ENCODE measurements at regions not wholly inside any gene's neighbourhood (a gene's known extent, or its start where the extent isn't known, plus 50 kb on each side); places are given as distances from the start of the nearest gene placed in this dataset.
"Not testable (repeated sequence)": the region's sequence is repeated elsewhere in the genome, so short reads cannot be mapped to it uniquely, and the experiment has no call there.

- no peak overlapping the region for H3K27ac ChIP-seq
- no peak for DNase-seq (ENCODE audit: low read depth, low spot score)
- TF ChIP-seq POLR2AphosphoS5 (IDR thresholded peaks at IDR 0.05; ENCODE audit: borderline replicate concordance, low read depth, low read length), result no peak
- TF ChIP-seq EZH2 (IDR thresholded peaks at IDR 0.05), result no peak
- no peak for TF ChIP-seq FOXP2 (optimal IDR thresholded peaks at IDR 0.05; ENCODE audit: control extremely low read depth, extremely low read length, insufficient read depth)
- no peaks in the 10 kb centered on the region for H3K36me3 ChIP-seq (ENCODE audit: insufficient read depth, low read length)
- H3K9me3 ChIP-seq (ENCODE audit: low read depth, low read length), result no peaks in the 10 kb centered on the region
- H3K4me3 ChIP-seq, result no peak overlapping the region
- H3K9ac ChIP-seq (ENCODE audit: insufficient read length), result no peak overlapping the region
Observed at GRCh38 chr3:27637346-27637995, 84.7 kb downstream of the EOMES start.

GRCh38 chr3:27635006-27635405 is 87.1 kb downstream of the EOMES start:
- H3K27ac ChIP-seq; H3K36me3 ChIP-seq (ENCODE audit: insufficient read depth, low read length); H3K4me3 ChIP-seq; H3K9me3 ChIP-seq (ENCODE audit: low read depth, low read length); H3K9ac ChIP-seq (ENCODE audit: insufficient read length); DNase-seq (ENCODE audit: low read depth, low spot score): not testable (repeated sequence)

- Histone ChIP-seq H3K9me3 (ENCODE audit: low read depth, low read length) (no peaks in the 10 kb centered on the region), H3K9ac (ENCODE audit: insufficient read length) (no peak overlapping the region), H3K4me3 (no peak overlapping the region), H3K27ac (no peak overlapping the region), H3K36me3 (ENCODE audit: insufficient read depth, low read length) (no peaks in the 10 kb centered on the region)
- no peak for DNase-seq (ENCODE audit: low read depth, low spot score)
- TF ChIP-seq POLR2AphosphoS5 (IDR thresholded peaks at IDR 0.05; ENCODE audit: borderline replicate concordance, low read depth, low read length) (no peak), FOXP2 (optimal IDR thresholded peaks at IDR 0.05; ENCODE audit: control extremely low read depth, extremely low read length, insufficient read depth) (no peak), EZH2 (IDR thresholded peaks at IDR 0.05) (no peak)
Observed at GRCh38 chr3:27633224-27633545, 88.9 kb downstream of the EOMES start.

- TF ChIP-seq POLR2AphosphoS5 (IDR thresholded peaks at IDR 0.05; ENCODE audit: borderline replicate concordance, low read depth, low read length), result no peak
- no peak for TF ChIP-seq EZH2 (IDR thresholded peaks at IDR 0.05)
- TF ChIP-seq FOXP2 (optimal IDR thresholded peaks at IDR 0.05; ENCODE audit: control extremely low read depth, extremely low read length, insufficient read depth), result no peak
- no peak overlapping the region for H3K4me3 ChIP-seq
- H3K9me3 ChIP-seq (ENCODE audit: low read depth, low read length), result no peaks in the 10 kb centered on the region
- no peak overlapping the region for H3K9ac ChIP-seq (ENCODE audit: insufficient read length)
- no peak for DNase-seq (ENCODE audit: low read depth, low spot score)
- H3K27ac ChIP-seq, result no peak overlapping the region
- no peaks in the 10 kb centered on the region for H3K36me3 ChIP-seq (ENCODE audit: insufficient read depth, low read length)
Observed at GRCh38 chr3:27632431-27633223, 89.5 kb downstream of the EOMES start.

- Histone ChIP-seq H3K4me3 (no peak overlapping the region), H3K9ac (ENCODE audit: insufficient read length) (no peak overlapping the region), H3K27ac (no peak overlapping the region), H3K36me3 (ENCODE audit: insufficient read depth, low read length) (no peaks in the 10 kb centered on the region), H3K9me3 (ENCODE audit: low read depth, low read length) (no peaks in the 10 kb centered on the region)
- TF ChIP-seq FOXP2 (optimal IDR thresholded peaks at IDR 0.05; ENCODE audit: control extremely low read depth, extremely low read length, insufficient read depth), result no peak
- TF ChIP-seq POLR2AphosphoS5 (IDR thresholded peaks at IDR 0.05; ENCODE audit: borderline replicate concordance, low read depth, low read length), result no peak
- no peak for TF ChIP-seq EZH2 (IDR thresholded peaks at IDR 0.05)
- DNase-seq (ENCODE audit: low read depth, low spot score), result no peak
Observed at GRCh38 chr3:27630885-27631284, 91.2 kb downstream of the EOMES start.

- Histone ChIP-seq H3K36me3 (ENCODE audit: insufficient read depth, low read length) (no peaks in the 10 kb centered on the region), H3K9ac (ENCODE audit: insufficient read length) (no peak overlapping the region), H3K9me3 (ENCODE audit: low read depth, low read length) (no peaks in the 10 kb centered on the region), H3K4me3 (no peak overlapping the region), H3K27ac (no peak overlapping the region)
- DNase-seq (ENCODE audit: low read depth, low spot score), result no peak
- TF ChIP-seq POLR2AphosphoS5 (IDR thresholded peaks at IDR 0.05; ENCODE audit: borderline replicate concordance, low read depth, low read length) (no peak), EZH2 (IDR thresholded peaks at IDR 0.05) (no peak), FOXP2 (optimal IDR thresholded peaks at IDR 0.05; ENCODE audit: control extremely low read depth, extremely low read length, insufficient read depth) (no peak)
Observed at GRCh38 chr3:27629366-27629765, 92.8 kb downstream of the EOMES start.

GRCh38 chr3:27628026-27628750 is 93.9 kb downstream of the EOMES start:
- Histone ChIP-seq H3K9me3 (ENCODE audit: low read depth, low read length) (no peaks in the 10 kb centered on the region), H3K4me3 (no peak overlapping the region), H3K36me3 (ENCODE audit: insufficient read depth, low read length) (no peaks in the 10 kb centered on the region), H3K27ac (no peak overlapping the region), H3K9ac (ENCODE audit: insufficient read length) (no peak overlapping the region)
- peak; percentile 3 for DNase-seq (ENCODE audit: low read depth, low spot score)
- TF ChIP-seq FOXP2 (optimal IDR thresholded peaks at IDR 0.05; ENCODE audit: control extremely low read depth, extremely low read length, insufficient read depth) (no peak), EZH2 (IDR thresholded peaks at IDR 0.05) (no peak), POLR2AphosphoS5 (IDR thresholded peaks at IDR 0.05; ENCODE audit: borderline replicate concordance, low read depth, low read length) (no peak)

GRCh38 chr3:27626596-27627118 is 95.5 kb downstream of the EOMES start:
- TF ChIP-seq FOXP2 (optimal IDR thresholded peaks at IDR 0.05; ENCODE audit: control extremely low read depth, extremely low read length, insufficient read depth) (no peak), EZH2 (IDR thresholded peaks at IDR 0.05) (no peak), POLR2AphosphoS5 (IDR thresholded peaks at IDR 0.05; ENCODE audit: borderline replicate concordance, low read depth, low read length) (no peak)
- no peak for DNase-seq (ENCODE audit: low read depth, low spot score)
- no peaks in the 10 kb centered on the region for H3K9me3 ChIP-seq (ENCODE audit: low read depth, low read length)
- no peaks in the 10 kb centered on the region for H3K36me3 ChIP-seq (ENCODE audit: insufficient read depth, low read length)
- no peak overlapping the region for H3K9ac ChIP-seq (ENCODE audit: insufficient read length)
- H3K27ac ChIP-seq, result no peak overlapping the region
- H3K4me3 ChIP-seq, result no peak overlapping the region

Data from SK-N-MC (cell line).